Cardiac fibroblast (primary cell): ENCODE measurements at regions not wholly inside any gene's neighbourhood (a gene's known extent, or its start where the extent isn't known, plus 50 kb on each side); places are given as distances from the start of the nearest gene placed in this dataset.

ENCODE experiments used
- DNase-seq, 2 donors: peaks; one replicate each; pipeline versions ENCODE4 v3.0.0 to v3.0.0-alpha.2; 2010; ENCODE audit warnings: low read depth in 2 of 2
- H3K4me3 ChIP-seq, 2 donors: replicated peaks in 1 of 2; 1 replicate in 1 of 2; 2 replicates in 1 of 2; pipeline ENCODE4 v1.5.1; 2011; ENCODE audit warnings: low read depth in 2 of 2, low read length in 2 of 2, mild to moderate bottlenecking in 2 of 2, moderate library complexity in 1 of 2
- CTCF ChIP-seq: IDR thresholded peaks from one replicate; pipeline ENCODE4 v1.5.1; 2011; ENCODE audit warnings: low read depth, mild to moderate bottlenecking, low read length, inconsistent platforms

- no peak overlapping the region for H3K4me3 ChIP-seq
- peak; percentile 1 to 3 for DNase-seq
- no peak for TF ChIP-seq CTCF
Measured at GRCh38 chr18:27652480-27653121, 467.5 kb upstream of the CHST9 start.

- TF ChIP-seq CTCF, result no peak
- H3K4me3 ChIP-seq, result no peak overlapping the region
- DNase-seq, result no peak
Measured at GRCh38 chr18:27649621-27650020, 464.5 kb upstream of the CHST9 start.

GRCh38 chr18:27645929-27646328 lies 460.8 kb upstream of the CHST9 start:
- no peak for TF ChIP-seq CTCF
- peak; percentile 2 to 10 for DNase-seq
- H3K4me3 ChIP-seq, result no peak overlapping the region

GRCh38 chr18:27636576-27637085 lies 451.5 kb upstream of the CHST9 start:
- no peak for TF ChIP-seq CTCF
- no peak for DNase-seq
- no peak overlapping the region for H3K4me3 ChIP-seq

- no peak for TF ChIP-seq CTCF
Measured at GRCh38 chr18:27632706-27633105, 447.6 kb upstream of the CHST9 start.

GRCh38 chr18:27627927-27628326 lies 442.8 kb upstream of the CHST9 start:
- DNase-seq, result no peak
- no peak overlapping the region for H3K4me3 ChIP-seq
- no peak for TF ChIP-seq CTCF

More at GRCh38 chr18:27632706-27633105, 447.6 kb upstream of the CHST9 start:
- DNase-seq, result no peak
- H3K4me3 ChIP-seq, result no peak overlapping the region
